Fibroblast of mammary gland (primary cell): ENCODE measurements at regions not wholly inside any gene's neighbourhood (a gene's known extent, or its start where the extent isn't known, plus 50 kb on each side); places are given as distances from the start of the nearest gene placed in this dataset.

Experiments
- DNase-seq: peaks from one replicate; pipeline ENCODE4 v3.0.0-alpha.2; 2010; ENCODE audit warnings: low read depth
- H3K4me3 ChIP-seq: 2 replicates; pipeline ENCODE4 v1.5.1; 2011; ENCODE audit warnings: low read depth, mild to moderate bottlenecking, low read length, moderate library complexity; ENCODE audit not compliant: control insufficient read depth
- TF ChIP-seq, protein P1 (sequence below): conservative IDR thresholded peaks from 2 replicates; pipeline ENCODE4 v1.5.1; 2011; ENCODE audit warnings: low read depth, low read length, inconsistent platforms; ENCODE audit not compliant: control insufficient read depth, insufficient read depth

DNA sequence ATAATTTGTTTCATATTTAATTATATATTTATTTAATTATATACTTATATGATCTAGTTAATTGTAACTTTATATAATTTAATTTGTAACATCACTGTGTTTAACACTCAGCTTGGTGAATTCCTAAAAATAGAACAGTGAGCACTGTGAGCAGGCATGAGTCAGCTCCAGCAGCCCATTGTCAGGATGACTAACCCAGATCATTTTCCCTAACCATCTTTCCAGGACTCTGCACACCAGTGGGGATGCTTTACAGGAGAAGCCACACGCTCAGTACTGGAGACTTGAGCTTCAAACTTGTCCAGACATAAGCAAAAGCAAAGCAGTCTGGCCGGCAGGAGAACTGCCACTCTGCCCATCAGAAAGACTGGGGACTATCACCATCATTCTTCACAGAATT, 446.2 kb upstream of the TRPC7 start:
- H3K4me3 ChIP-seq, result no peak overlapping the region
- peak; percentile 93 for DNase-seq
- TF ChIP-seq, protein P1, sequence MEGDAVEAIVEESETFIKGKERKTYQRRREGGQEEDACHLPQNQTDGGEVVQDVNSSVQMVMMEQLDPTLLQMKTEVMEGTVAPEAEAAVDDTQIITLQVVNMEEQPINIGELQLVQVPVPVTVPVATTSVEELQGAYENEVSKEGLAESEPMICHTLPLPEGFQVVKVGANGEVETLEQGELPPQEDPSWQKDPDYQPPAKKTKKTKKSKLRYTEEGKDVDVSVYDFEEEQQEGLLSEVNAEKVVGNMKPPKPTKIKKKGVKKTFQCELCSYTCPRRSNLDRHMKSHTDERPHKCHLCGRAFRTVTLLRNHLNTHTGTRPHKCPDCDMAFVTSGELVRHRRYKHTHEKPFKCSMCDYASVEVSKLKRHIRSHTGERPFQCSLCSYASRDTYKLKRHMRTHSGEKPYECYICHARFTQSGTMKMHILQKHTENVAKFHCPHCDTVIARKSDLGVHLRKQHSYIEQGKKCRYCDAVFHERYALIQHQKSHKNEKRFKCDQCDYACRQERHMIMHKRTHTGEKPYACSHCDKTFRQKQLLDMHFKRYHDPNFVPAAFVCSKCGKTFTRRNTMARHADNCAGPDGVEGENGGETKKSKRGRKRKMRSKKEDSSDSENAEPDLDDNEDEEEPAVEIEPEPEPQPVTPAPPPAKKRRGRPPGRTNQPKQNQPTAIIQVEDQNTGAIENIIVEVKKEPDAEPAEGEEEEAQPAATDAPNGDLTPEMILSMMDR, result no peak

- peak; percentile 52 for DNase-seq
- TF ChIP-seq, protein P1, result no peak
- no peak overlapping the region for H3K4me3 ChIP-seq
Measured at GRCh38 chr5:136811086-136811485, 445.7 kb upstream of the TRPC7 start.

GRCh38 chr5:136810261-136810801, 445.0 kb upstream of the TRPC7 start:
- TF ChIP-seq, protein P1, result no peak
- H3K4me3 ChIP-seq, result no peak overlapping the region
- DNase-seq, result peak; percentile 96

GRCh38 chr5:136809382-136809781, 444.0 kb upstream of the TRPC7 start:
- no peak for DNase-seq
- no peak overlapping the region for H3K4me3 ChIP-seq
- TF ChIP-seq, protein P1, result no peak

GRCh38 chr5:136808756-136809155, 443.4 kb upstream of the TRPC7 start:
- DNase-seq, result no peak
- H3K4me3 ChIP-seq, result no peak overlapping the region
- TF ChIP-seq, protein P1, result no peak

GRCh38 chr5:136805466-136805865, 440.1 kb upstream of the TRPC7 start:
- TF ChIP-seq, protein P1, result peak; percentile 31
- no peak for DNase-seq
- no peak overlapping the region for H3K4me3 ChIP-seq

- TF ChIP-seq, protein P1, result peak; percentile 33
- no peak overlapping the region for H3K4me3 ChIP-seq
- peak; percentile 54 for DNase-seq
Measured at GRCh38 chr5:136802383-136802782, 437.0 kb upstream of the TRPC7 start.
